GM10266 (cell line): ENCODE measurements at regions not wholly inside any gene's neighbourhood (a gene's known extent, or its start where the extent isn't known, plus 50 kb on each side); places are given as distances from the start of the nearest gene placed in this dataset.

Experiments used
- DNase-seq: peaks from one replicate; pipeline ENCODE4 v3.0.0; 2012; ENCODE audit errors: extremely low spot score
- TF ChIP-seq, protein P1 (sequence below): IDR thresholded peaks from 2 replicates; pipeline ENCODE4 v1.5.1; 2012; ENCODE audit warnings: mild to moderate bottlenecking, low read depth; ENCODE audit not compliant: control insufficient read depth, insufficient read depth; ENCODE audit errors: missing control alignments

DNA sequence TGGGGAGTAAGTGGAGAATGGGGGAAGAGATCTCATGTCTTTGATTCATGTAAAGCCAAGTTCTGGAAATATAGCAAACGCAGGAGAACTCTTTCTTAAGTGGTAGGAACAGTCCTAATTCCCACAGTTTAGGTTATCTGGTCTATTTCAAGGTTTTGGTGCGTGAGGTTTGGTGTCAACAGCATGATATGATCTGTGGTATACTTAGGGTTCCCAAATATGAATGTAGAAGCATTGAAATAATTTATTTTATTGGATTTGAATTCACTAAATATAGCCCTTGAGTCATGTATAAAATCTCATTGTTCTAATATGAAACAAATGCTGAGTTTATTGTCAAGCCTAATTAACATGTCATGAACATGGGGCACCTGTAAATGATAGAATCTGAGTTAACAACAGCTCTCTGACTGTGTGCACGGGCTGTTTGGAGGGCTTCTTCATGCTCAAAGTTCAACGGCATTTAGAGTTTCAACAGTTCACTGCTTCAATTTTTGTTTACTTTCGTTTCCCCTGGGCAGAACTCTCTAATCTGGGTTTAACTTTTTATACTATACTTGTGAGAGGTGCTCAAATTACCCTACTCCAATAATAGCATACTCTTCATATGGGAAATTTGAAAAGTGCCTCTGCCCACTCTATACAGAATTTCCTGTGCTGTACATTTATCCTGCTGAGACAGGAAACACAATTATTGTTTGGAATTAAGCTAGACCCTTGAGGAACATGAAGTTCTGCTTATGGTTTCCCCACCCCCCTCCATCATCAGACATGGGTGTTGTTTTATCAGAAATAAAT lies 236.3 kb upstream of the ZNF217 start:
- no peak for DNase-seq

DNA sequence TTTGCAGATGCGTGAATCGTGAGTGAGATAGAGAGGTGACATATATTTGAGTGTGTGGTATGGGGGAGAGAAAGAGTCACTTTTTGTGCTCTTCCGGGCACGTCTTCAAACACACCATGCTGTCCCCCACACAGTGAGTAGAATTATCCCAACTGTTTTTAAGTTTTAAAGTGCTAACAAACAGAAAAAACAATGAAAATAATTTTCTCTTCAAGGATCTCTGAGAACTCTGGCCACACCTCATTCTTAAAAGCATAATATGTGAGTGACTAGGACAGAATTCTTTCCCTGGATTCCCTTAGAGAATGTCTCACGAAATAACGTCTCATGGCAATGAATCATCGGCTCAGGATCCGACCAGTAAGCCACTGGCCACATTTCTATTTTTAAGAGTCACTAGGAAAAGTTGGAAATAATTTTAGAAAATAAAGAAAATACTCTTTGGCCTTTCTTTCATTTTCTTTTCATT lies 235.7 kb upstream of the ZNF217 start:
- TF ChIP-seq, protein P1, sequence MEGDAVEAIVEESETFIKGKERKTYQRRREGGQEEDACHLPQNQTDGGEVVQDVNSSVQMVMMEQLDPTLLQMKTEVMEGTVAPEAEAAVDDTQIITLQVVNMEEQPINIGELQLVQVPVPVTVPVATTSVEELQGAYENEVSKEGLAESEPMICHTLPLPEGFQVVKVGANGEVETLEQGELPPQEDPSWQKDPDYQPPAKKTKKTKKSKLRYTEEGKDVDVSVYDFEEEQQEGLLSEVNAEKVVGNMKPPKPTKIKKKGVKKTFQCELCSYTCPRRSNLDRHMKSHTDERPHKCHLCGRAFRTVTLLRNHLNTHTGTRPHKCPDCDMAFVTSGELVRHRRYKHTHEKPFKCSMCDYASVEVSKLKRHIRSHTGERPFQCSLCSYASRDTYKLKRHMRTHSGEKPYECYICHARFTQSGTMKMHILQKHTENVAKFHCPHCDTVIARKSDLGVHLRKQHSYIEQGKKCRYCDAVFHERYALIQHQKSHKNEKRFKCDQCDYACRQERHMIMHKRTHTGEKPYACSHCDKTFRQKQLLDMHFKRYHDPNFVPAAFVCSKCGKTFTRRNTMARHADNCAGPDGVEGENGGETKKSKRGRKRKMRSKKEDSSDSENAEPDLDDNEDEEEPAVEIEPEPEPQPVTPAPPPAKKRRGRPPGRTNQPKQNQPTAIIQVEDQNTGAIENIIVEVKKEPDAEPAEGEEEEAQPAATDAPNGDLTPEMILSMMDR: no peak
- no peak for DNase-seq

More for the DNA sequence above, 236.3 kb upstream of the ZNF217 start:
- TF ChIP-seq, protein P1: no peak

DNA sequence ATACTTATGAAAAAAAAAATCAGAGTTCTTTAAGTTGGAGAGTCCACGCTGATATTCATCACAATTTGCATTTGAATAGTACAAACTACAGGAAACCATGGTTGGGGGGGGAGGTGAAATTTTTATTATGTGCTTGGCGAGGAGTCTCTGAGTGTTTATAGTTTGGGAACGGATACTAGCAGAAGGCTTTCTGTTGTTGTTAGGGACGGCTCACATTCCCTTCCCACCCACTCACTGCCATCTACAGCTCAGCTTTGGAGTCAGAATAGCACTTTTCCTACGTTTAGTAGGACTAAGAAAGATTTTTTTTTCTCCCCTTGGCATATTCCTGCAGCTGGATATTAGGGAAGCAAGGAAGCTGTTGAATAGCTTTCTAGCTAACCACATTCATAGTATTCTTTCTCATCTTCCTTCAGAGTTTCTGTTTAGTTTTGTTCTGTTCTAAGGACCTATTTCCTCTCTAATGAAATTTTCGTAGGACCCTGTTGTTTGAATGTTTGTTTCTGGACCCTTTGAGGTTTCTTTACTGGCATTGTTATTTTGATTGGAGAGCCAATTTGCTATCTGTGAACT lies 235.1 kb upstream of the ZNF217 start:
- TF ChIP-seq, protein P1: no peak
- DNase-seq: no peak

DNA sequence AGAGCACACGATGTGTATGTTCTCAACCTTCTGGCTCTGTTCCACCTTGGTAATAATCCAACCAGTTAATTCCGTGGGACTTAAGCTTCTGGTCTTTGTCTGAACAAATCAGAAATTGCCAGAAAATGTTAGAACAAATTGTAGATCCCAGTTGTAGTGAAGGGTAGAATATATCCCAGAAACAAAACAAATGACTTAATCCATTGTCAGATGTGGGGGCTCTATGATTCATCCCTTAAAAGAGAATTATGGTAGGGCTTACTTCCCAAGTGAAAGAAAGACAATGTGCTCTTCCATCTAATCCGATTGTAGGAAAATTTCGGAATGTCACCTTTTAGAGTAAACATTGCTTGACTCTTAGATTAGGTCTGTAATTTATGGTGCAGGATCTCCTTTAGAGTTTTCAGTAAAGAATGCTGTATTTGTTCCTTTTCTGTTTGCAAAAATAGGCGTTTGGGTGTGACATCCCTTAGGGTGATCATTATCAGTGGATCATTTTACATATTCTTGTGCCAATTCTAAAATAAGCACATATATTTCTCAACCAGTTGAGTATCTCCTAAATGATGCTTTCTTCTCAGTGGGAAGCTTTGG lies 234.5 kb upstream of the ZNF217 start:
- TF ChIP-seq, protein P1: no peak

DNA sequence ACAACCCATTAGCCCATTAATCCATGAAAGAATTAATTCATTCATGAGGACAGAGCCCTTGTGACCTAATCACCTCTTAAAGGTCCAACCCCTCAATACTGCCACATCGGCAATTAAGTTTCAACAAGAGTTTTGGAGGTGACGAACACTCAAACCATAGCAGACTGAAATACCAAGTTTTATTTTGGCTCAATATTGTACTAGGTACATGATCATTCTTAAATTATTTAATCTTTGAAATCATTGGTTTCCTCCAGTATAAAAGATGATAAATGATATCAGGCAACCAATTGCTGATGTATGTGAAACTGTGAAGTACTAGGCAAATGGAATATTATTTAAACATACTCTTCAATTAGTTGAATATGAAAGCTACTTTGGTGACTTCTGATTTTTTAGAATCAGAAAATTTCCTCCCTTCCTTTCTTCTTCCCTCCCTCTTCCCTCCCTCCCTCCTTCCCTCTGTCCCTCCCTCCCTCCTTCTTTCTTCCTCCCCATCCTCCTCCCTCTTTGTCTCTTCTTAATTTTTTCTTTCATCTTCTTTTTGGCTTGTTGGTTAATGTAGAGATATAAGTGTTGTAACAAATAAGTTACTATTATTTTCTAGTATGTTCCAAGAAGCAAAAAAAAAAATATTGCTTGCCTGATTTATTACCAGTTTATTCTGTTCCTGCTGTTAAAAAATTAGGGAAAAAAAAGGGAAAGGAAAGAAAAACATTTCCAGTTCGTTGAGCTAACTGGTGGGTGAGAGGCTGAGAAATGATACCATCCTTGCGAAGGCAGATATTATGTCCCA lies 233.9 kb upstream of the ZNF217 start:
- TF ChIP-seq, protein P1: no peak
- no peak for DNase-seq

More for the DNA sequence above, 234.5 kb upstream of the ZNF217 start:
- DNase-seq: no peak

DNA sequence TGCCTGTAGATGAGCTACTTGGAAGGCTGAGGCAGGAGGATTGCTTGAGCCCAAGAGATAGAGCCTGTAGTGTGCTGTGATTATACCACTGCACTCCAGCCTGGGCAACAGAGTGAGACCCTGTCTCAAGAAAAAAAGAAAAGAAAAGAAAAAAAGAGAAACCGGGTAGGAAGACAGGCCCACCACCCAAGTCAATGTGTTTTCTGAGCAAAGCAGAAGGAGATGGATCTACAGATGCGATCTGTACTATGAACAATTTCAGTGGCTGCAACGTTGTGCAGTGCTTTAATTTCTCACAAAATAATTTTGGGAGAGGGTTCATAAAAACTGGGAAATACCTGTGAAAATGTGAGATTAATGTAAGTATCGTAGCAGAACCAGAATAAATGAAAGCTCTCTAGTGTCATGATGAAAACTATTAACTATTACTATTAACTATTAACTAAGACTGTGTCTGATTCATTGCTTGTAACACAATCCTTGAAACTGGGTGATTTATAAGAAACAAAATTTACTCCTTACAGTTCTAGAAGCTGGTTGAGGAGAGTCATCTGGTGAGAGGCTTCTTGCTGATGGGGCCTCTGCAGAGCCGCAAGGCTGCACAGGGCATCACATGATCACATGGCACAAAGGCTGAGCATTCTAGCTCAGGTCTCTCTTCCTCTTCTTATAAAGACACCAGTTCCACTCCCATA lies 233.1 kb upstream of the ZNF217 start:
- TF ChIP-seq, protein P1: no peak
- DNase-seq: no peak
